KMS-11 (cell line): ENCODE measurements at regions not wholly inside any gene's neighbourhood (a gene's known extent, or its start where the extent isn't known, plus 50 kb on each side); places are given as distances from the start of the nearest gene placed in this dataset.

Experiments used
- H2AFZ ChIP-seq: fragments of 200-600 bp; sonication (generic); 2 replicates; pipeline ENCODE4 v1.6.1; 2016; ENCODE audit warnings: antibody characterized with exemption, mixed run types, low read depth
- H3K27ac ChIP-seq: fragments of 200-600 bp; sonication (generic); 2 replicates; pipeline ENCODE4 v1.6.1; 2016; ENCODE audit warnings: mild to moderate bottlenecking, mixed run types
- H3K27me3 ChIP-seq: fragments of 200-600 bp; sonication (generic); 2 replicates; pipeline ENCODE4 v1.6.1; 2017; ENCODE audit warnings: mild to moderate bottlenecking, low read depth, mixed run types, moderate library complexity; ENCODE audit not compliant: insufficient read depth
- H3K36me3 ChIP-seq: fragments of 200-600 bp; sonication (generic); 2 replicates; pipeline ENCODE4 v1.6.1; 2017; ENCODE audit warnings: mild to moderate bottlenecking, mixed run types; ENCODE audit not compliant: insufficient read depth
- H3K4me1 ChIP-seq: fragments of 200-600 bp; sonication (generic); 2 replicates; pipeline ENCODE4 v1.6.1; 2016; ENCODE audit warnings: mild to moderate bottlenecking, low read depth, mixed run types; ENCODE audit not compliant: poor library complexity, severe bottlenecking
- H3K4me2 ChIP-seq: fragments of 200-600 bp; sonication (generic); 2 replicates; pipeline ENCODE4 v1.7.0; 2016; ENCODE audit warnings: mild to moderate bottlenecking, mixed run types
- H3K4me3 ChIP-seq: fragments of 200-600 bp; sonication (generic); IDR thresholded peaks from 2 replicates; pipeline ENCODE4 v1.6.1; 2017; ENCODE audit warnings: low read depth, low read length, mixed read lengths; ENCODE audit not compliant: insufficient read depth
- H3K79me2 ChIP-seq: fragments of 200-600 bp; sonication (generic); 2 replicates; pipeline ENCODE4 v1.6.1; 2016; ENCODE audit warnings: low read depth, mixed run types; ENCODE audit not compliant: insufficient read depth
- H3K9ac ChIP-seq: fragments of 200-600 bp; sonication (generic); 2 replicates; pipeline ENCODE4 v1.6.1; 2016; ENCODE audit warnings: mild to moderate bottlenecking, mixed run types
- H4K20me1 ChIP-seq: fragments of 200-600 bp; sonication (generic); 2 replicates; pipeline ENCODE4 v1.6.1; 2016; ENCODE audit warnings: mild to moderate bottlenecking, mixed run types; ENCODE audit not compliant: insufficient read depth
- CTCF ChIP-seq: fragments of 200-600 bp; sonication (generic); conservative IDR thresholded peaks from 2 replicates; pipeline ENCODE4 v1.6.1; 2017; ENCODE audit warnings: low read depth, mild to moderate bottlenecking, antibody characterized with exemption, low read length, moderate library complexity, mixed read lengths

- Histone ChIP-seq H4K20me1 (no peaks in the 10 kb centered on the region), H3K4me3 (no peak overlapping the region), H3K79me2 (no peaks in the 10 kb centered on the region), H3K27ac (no peak overlapping the region), H3K9ac (no peak overlapping the region), H2AFZ (no peak overlapping the region), H3K4me1 (no peaks in the 10 kb centered on the region), H3K4me2 (no peak overlapping the region), H3K27me3 (no peaks in the 10 kb centered on the region), H3K36me3 (no peaks in the 10 kb centered on the region)
- TF ChIP-seq CTCF, result no peak
These were observed 87.6 kb upstream of the MBNL2 start for GRCh38 chr13:97134364-97135095.

GRCh38 chr13:97135883-97136282 is 86.2 kb upstream of the MBNL2 start:
- Histone ChIP-seq H3K36me3 (no peaks in the 10 kb centered on the region), H3K9ac (no peak overlapping the region), H3K27ac (no peak overlapping the region), H3K4me2 (no peak overlapping the region), H2AFZ (no peak overlapping the region), H4K20me1 (no peaks in the 10 kb centered on the region), H3K4me3 (no peak overlapping the region), H3K4me1 (no peaks in the 10 kb centered on the region), H3K27me3 (no peaks in the 10 kb centered on the region), H3K79me2 (no peaks in the 10 kb centered on the region)
- no peak for TF ChIP-seq CTCF

GRCh38 chr13:97136418-97136817 is 85.7 kb upstream of the MBNL2 start:
- no peaks in the 10 kb centered on the region for H3K36me3 ChIP-seq
- no peak overlapping the region for H3K4me3 ChIP-seq
- H3K27me3 ChIP-seq, result no peaks in the 10 kb centered on the region
- no peaks in the 10 kb centered on the region for H3K4me1 ChIP-seq
- H4K20me1 ChIP-seq, result no peaks in the 10 kb centered on the region
- H3K27ac ChIP-seq, result no peak overlapping the region
- H3K4me2 ChIP-seq, result no peak overlapping the region
- no peaks in the 10 kb centered on the region for H3K79me2 ChIP-seq
- no peak overlapping the region for H2AFZ ChIP-seq
- no peak for TF ChIP-seq CTCF
- no peak overlapping the region for H3K9ac ChIP-seq

- TF ChIP-seq CTCF, result no peak
- Histone ChIP-seq H3K4me2 (no peak overlapping the region), H2AFZ (no peak overlapping the region)
These were observed 82.4 kb upstream of the MBNL2 start for GRCh38 chr13:97139691-97140090.

More at GRCh38 chr13:97139691-97140090, 82.4 kb upstream of the MBNL2 start:
- Histone ChIP-seq H3K79me2 (no peaks in the 10 kb centered on the region), H3K4me1 (no peaks in the 10 kb centered on the region), H3K27me3 (no peaks in the 10 kb centered on the region), H3K27ac (no peak overlapping the region), H3K4me3 (no peak overlapping the region), H3K36me3 (no peaks in the 10 kb centered on the region), H4K20me1 (no peaks in the 10 kb centered on the region), H3K9ac (no peak overlapping the region)
